Astrocyte of the spinal cord (primary cell): ENCODE measurements at regions not wholly inside any gene's neighbourhood (a gene's known extent, or its start where the extent isn't known, plus 50 kb on each side); places are given as distances from the start of the nearest gene placed in this dataset.

ENCODE experiments used
- DNase-seq: peaks from one replicate; pipeline ENCODE4 v3.0.0; 2011; ENCODE audit warnings: low read depth, low spot score
- H3K4me3 ChIP-seq: 2 replicates; pipeline ENCODE4 v1.5.1; 2011; ENCODE audit warnings: low read depth, mild to moderate bottlenecking, low read length, moderate library complexity
- CTCF ChIP-seq: IDR thresholded peaks from 2 replicates; pipeline ENCODE4 v1.5.1; 2012; ENCODE audit warnings: low read depth, mild to moderate bottlenecking, low read length, inconsistent platforms
- in situ Hi-C: cut with HindIII; loops from 2 replicates; pipeline ENCODE4 v1.10.0; 2017; ENCODE audit warnings: low sequenced_read_pairs

- DNase-seq, result no peak
- in situ Hi-C loops, result no loop called here
- TF ChIP-seq CTCF, result no peak
- no peak overlapping the region for H3K4me3 ChIP-seq
Observed at GRCh38 chr14:85038526-85039352, 491.2 kb upstream of the FLRT2 start.

GRCh38 chr14:85039353-85039626, 490.7 kb upstream of the FLRT2 start:
- no peak overlapping the region for H3K4me3 ChIP-seq
- TF ChIP-seq CTCF, result no peak
- no peak for DNase-seq
- in situ Hi-C loops, result no loop called here

GRCh38 chr14:85040046-85040685, 489.8 kb upstream of the FLRT2 start:
- DNase-seq, result no peak
- no peak overlapping the region for H3K4me3 ChIP-seq
- in situ Hi-C loops, result no loop called here
- TF ChIP-seq CTCF, result no peak

GRCh38 chr14:85041618-85042017, 488.3 kb upstream of the FLRT2 start:
- no peak overlapping the region for H3K4me3 ChIP-seq
- TF ChIP-seq CTCF, result no peak
- no peak for DNase-seq
- in situ Hi-C loops, result no loop called here

GRCh38 chr14:85042301-85042700, 487.6 kb upstream of the FLRT2 start:
- no peak overlapping the region for H3K4me3 ChIP-seq
- no peak for TF ChIP-seq CTCF
- in situ Hi-C loops, result no loop called here
- no peak for DNase-seq

GRCh38 chr14:85050180-85050579, 479.8 kb upstream of the FLRT2 start:
- no peak for TF ChIP-seq CTCF
- in situ Hi-C loops, result no loop called here

More at GRCh38 chr14:85050180-85050579, 479.8 kb upstream of the FLRT2 start:
- H3K4me3 ChIP-seq, result no peak overlapping the region
- DNase-seq, result no peak
